ENCODE measurements at regions not wholly inside any gene's neighbourhood (a gene's known extent, or its start where the extent isn't known, plus 50 kb on each side); places are given as distances from the start of the nearest gene placed in this dataset.

GRCh38 chr5:143729334-143729946 is 82.5 kb upstream of the HMHB1 start:
- DNase-seq (ENCODE audit: low spot score) = no peak
- peaks cover 2% of the 10 kb centered on the region for H3K9me3 ChIP-seq (ENCODE audit: low read depth)
- no peak overlapping the region for H3K4me3 ChIP-seq
- no peak overlapping the region for H2AFZ ChIP-seq
- no peaks in the 10 kb centered on the region for H4K20me1 ChIP-seq (ENCODE audit: insufficient read depth, poor library complexity, severe bottlenecking)
- TF ChIP-seq EZH2 (IDR thresholded peaks at IDR 0.05; ENCODE audit: borderline replicate concordance) = no peak
- no peak for TF ChIP-seq CTCF (IDR thresholded peaks at IDR 0.05; ENCODE audit: poor library complexity)
- no peak for TF ChIP-seq EZH2phosphoT487 (IDR thresholded peaks at IDR 0.05; ENCODE audit: low read depth, severe bottlenecking, unreplicated experiment)
- H3K27me3 ChIP-seq = no peaks in the 10 kb centered on the region
- H3K79me2 ChIP-seq = no peaks in the 10 kb centered on the region
- no peaks in the 10 kb centered on the region for H3K9me2 ChIP-seq (replicated peaks; ENCODE audit: insufficient read depth)
- no peaks in the 10 kb centered on the region for H3K36me3 ChIP-seq (replicated peaks; ENCODE audit: insufficient read depth, low read depth)
- 94% methylated on average over 1 of the region's 1 CpG for WGBS (ENCODE audit: low lambda C conversion rate, missing lambda C conversion rate)
- no peak overlapping the region for H3K4me2 ChIP-seq
- H3K4me1 ChIP-seq (ENCODE audit: insufficient read depth) = no peaks in the 10 kb centered on the region
- no peak overlapping the region for H3K27ac ChIP-seq

- Histone ChIP-seq H3K9me3 (ENCODE audit: low read depth) (peaks cover 5% of the 10 kb centered on the region), H2AFZ (no peak overlapping the region), H3K36me3 (replicated peaks; ENCODE audit: insufficient read depth, low read depth) (no peaks in the 10 kb centered on the region), H3K4me2 (no peak overlapping the region), H3K79me2 (no peaks in the 10 kb centered on the region), H3K27ac (no peak overlapping the region), H4K20me1 (ENCODE audit: insufficient read depth, poor library complexity, severe bottlenecking) (no peaks in the 10 kb centered on the region), H3K27me3 (no peaks in the 10 kb centered on the region), H3K9me2 (replicated peaks; ENCODE audit: insufficient read depth) (no peaks in the 10 kb centered on the region), H3K4me1 (ENCODE audit: insufficient read depth) (no peaks in the 10 kb centered on the region), H3K4me3 (no peak overlapping the region)
- DNase-seq (ENCODE audit: low spot score) = no peak
- TF ChIP-seq CTCF (IDR thresholded peaks at IDR 0.05; ENCODE audit: poor library complexity) (no peak), EZH2 (IDR thresholded peaks at IDR 0.05; ENCODE audit: borderline replicate concordance) (no peak), EZH2phosphoT487 (IDR thresholded peaks at IDR 0.05; ENCODE audit: low read depth, severe bottlenecking, unreplicated experiment) (no peak)
These were observed 88.8 kb upstream of the HMHB1 start for GRCh38 chr5:143723159-143723558.

- no peak for DNase-seq (ENCODE audit: low spot score)
- TF ChIP-seq EZH2phosphoT487 (IDR thresholded peaks at IDR 0.05; ENCODE audit: low read depth, severe bottlenecking, unreplicated experiment) (no peak), EZH2 (IDR thresholded peaks at IDR 0.05; ENCODE audit: borderline replicate concordance) (no peak), CTCF (IDR thresholded peaks at IDR 0.05; ENCODE audit: poor library complexity) (no peak)
These were observed 90.0 kb upstream of the HMHB1 start for GRCh38 chr5:143721925-143722324.

GRCh38 chr5:143720689-143721088 is 91.3 kb upstream of the HMHB1 start:
- Histone ChIP-seq H3K4me3 (no peak overlapping the region), H3K27me3 (no peaks in the 10 kb centered on the region), H2AFZ (no peak overlapping the region), H3K9me3 (ENCODE audit: low read depth) (peaks cover 5% of the 10 kb centered on the region), H3K4me2 (no peak overlapping the region), H4K20me1 (ENCODE audit: insufficient read depth, poor library complexity, severe bottlenecking) (no peaks in the 10 kb centered on the region), H3K27ac (no peak overlapping the region), H3K9me2 (replicated peaks; ENCODE audit: insufficient read depth) (no peaks in the 10 kb centered on the region), H3K4me1 (ENCODE audit: insufficient read depth) (no peaks in the 10 kb centered on the region), H3K36me3 (replicated peaks; ENCODE audit: insufficient read depth, low read depth) (no peaks in the 10 kb centered on the region), H3K79me2 (no peaks in the 10 kb centered on the region)
- DNase-seq (ENCODE audit: low spot score) = no peak
- TF ChIP-seq EZH2phosphoT487 (IDR thresholded peaks at IDR 0.05; ENCODE audit: low read depth, severe bottlenecking, unreplicated experiment) (no peak), CTCF (IDR thresholded peaks at IDR 0.05; ENCODE audit: poor library complexity) (no peak), EZH2 (IDR thresholded peaks at IDR 0.05; ENCODE audit: borderline replicate concordance) (no peak)
- 54% methylated on average over 5 of the region's 5 CpGs for WGBS (ENCODE audit: low lambda C conversion rate, missing lambda C conversion rate)

More at GRCh38 chr5:143721925-143722324, 90.0 kb upstream of the HMHB1 start:
- Histone ChIP-seq H3K9me2 (replicated peaks; ENCODE audit: insufficient read depth) (no peaks in the 10 kb centered on the region), H3K27ac (no peak overlapping the region), H4K20me1 (ENCODE audit: insufficient read depth, poor library complexity, severe bottlenecking) (no peaks in the 10 kb centered on the region), H3K9me3 (ENCODE audit: low read depth) (peaks cover 5% of the 10 kb centered on the region), H3K36me3 (replicated peaks; ENCODE audit: insufficient read depth, low read depth) (no peaks in the 10 kb centered on the region), H3K4me2 (no peak overlapping the region), H3K4me1 (ENCODE audit: insufficient read depth) (no peaks in the 10 kb centered on the region), H3K79me2 (no peaks in the 10 kb centered on the region), H3K4me3 (no peak overlapping the region), H3K27me3 (no peaks in the 10 kb centered on the region), H2AFZ (no peak overlapping the region)

Data from hepatocyte (in vitro differentiated cells).